ENCODE measurements at regions not wholly inside any gene's neighbourhood (a gene's known extent, or its start where the extent isn't known, plus 50 kb on each side); places are given as distances from the start of the nearest gene placed in this dataset.

DNA sequence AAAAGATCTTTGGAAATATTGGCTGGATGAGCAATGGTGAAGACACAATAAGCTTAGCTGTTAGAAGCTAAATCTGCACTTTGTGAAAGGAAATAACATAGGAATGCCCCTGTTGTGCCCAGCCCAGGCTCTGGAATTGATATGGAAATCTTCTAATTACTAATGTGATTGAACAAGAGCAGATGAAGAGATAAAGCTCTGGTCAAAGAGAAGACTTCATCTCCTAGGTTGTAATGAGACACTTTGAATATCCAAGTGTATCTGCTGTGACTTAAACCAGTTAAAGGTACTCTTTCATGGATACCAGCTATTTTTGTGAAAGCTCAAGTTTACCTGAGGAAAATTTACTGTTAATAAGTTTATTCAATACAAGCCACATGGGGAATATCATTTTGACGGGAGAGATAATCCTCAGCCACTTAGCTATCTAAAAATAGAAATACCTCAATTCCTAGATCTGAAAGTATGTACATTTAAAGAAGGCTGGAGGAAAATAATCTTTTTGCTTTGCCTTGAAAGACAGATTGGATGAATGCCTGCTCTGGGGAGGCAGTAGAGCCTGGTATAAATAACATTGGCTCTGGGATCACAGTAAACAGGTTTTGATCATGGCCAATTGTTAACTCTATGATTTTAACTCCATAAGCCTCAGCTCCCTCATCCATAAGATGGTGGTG lies 494.0 kb upstream of the B3GALT2 start:
- intact Hi-C loops (cut with micrococcal nuclease) = no loop called here
- ChIA-PET CTCF (interaction anchor here (0.5 to 0.9 kb wide), 3 partner anchors 22 to 46 kb away, joined by 3 to 5 read pairs (median 3); no protein-coding TSS in a partner anchor), POLR2A (no interaction called here)
- H3K9ac ChIP-seq (replicated peaks; ENCODE audit: extremely low read depth, insufficient read depth, low read length) = no peak overlapping the region
- FAIRE-seq (no peak), DNase-seq (ENCODE audit: low read depth, low spot score) (no peak)
- no TSS peak for BruUV-seq (replicated peaks)
- no peak overlapping the region for H3K4me3 ChIP-seq (replicated peaks in 1 of 3; ENCODE audit: insufficient read depth in 1 of 3, low read depth in 1 of 3, low read length in 3 of 3)
- no peaks in the 10 kb centered on the region for H3K4me1 ChIP-seq (ENCODE audit: control insufficient read depth, extremely low read depth, insufficient read depth, low read length)
- no peaks in the 10 kb centered on the region for H3K27me3 ChIP-seq (ENCODE audit: control insufficient read depth in 2 of 2, insufficient read depth in 2 of 2, low read length in 2 of 2)
- H4K20me1 ChIP-seq (replicated peaks; ENCODE audit: control insufficient read depth, extremely low read depth, insufficient read depth, low read length) = no peaks in the 10 kb centered on the region
- no peaks in the 10 kb centered on the region for H3K9me1 ChIP-seq (replicated peaks; ENCODE audit: control insufficient read depth, extremely low read depth, insufficient read depth, low read length)
- no peaks in the 10 kb centered on the region for H3K9me3 ChIP-seq (replicated peaks; ENCODE audit: control insufficient read depth, insufficient read depth, low read length)
- TF ChIP-seq, protein P1, sequence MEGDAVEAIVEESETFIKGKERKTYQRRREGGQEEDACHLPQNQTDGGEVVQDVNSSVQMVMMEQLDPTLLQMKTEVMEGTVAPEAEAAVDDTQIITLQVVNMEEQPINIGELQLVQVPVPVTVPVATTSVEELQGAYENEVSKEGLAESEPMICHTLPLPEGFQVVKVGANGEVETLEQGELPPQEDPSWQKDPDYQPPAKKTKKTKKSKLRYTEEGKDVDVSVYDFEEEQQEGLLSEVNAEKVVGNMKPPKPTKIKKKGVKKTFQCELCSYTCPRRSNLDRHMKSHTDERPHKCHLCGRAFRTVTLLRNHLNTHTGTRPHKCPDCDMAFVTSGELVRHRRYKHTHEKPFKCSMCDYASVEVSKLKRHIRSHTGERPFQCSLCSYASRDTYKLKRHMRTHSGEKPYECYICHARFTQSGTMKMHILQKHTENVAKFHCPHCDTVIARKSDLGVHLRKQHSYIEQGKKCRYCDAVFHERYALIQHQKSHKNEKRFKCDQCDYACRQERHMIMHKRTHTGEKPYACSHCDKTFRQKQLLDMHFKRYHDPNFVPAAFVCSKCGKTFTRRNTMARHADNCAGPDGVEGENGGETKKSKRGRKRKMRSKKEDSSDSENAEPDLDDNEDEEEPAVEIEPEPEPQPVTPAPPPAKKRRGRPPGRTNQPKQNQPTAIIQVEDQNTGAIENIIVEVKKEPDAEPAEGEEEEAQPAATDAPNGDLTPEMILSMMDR (IDR thresholded peaks at IDR 0.05; ENCODE audit: extremely low read depth in 1 of 2, insufficient read depth in 1 of 2, low read depth in 1 of 2, low read length in 2 of 2) = no peak
- TF ChIP-seq EZH2 (IDR thresholded peaks at IDR 0.05; ENCODE audit: borderline replicate concordance, low read depth, low read length, severe bottlenecking) (no peak), MYC (IDR thresholded peaks at IDR 0.05; ENCODE audit: low read depth, low read length) (no peak), POLR2A (IDR thresholded peaks at IDR 0.05; ENCODE audit: low read depth, low read length) (no peak), JUN (IDR thresholded peaks at IDR 0.05; ENCODE audit: borderline replicate concordance, insufficient read depth, insufficient read length, low read depth) (no peak), POLR2AphosphoS5 (IDR thresholded peaks at IDR 0.05; ENCODE audit: insufficient read depth, low read depth, low read length) (no peak), FOS (IDR thresholded peaks at IDR 0.05; ENCODE audit: borderline replicate concordance, insufficient read depth, low read length) (no peak), GATA2 (IDR thresholded peaks at IDR 0.05; ENCODE audit: insufficient read depth, insufficient read length, low read depth, low read length) (no peak)
- TF ChIP-seq, protein P2, sequence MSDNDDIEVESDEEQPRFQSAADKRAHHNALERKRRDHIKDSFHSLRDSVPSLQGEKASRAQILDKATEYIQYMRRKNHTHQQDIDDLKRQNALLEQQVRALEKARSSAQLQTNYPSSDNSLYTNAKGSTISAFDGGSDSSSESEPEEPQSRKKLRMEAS (IDR thresholded peaks at IDR 0.05; ENCODE audit: insufficient read depth, insufficient read length) = no peak
- H2AFZ ChIP-seq (ENCODE audit: low read depth, low read length) = no peak overlapping the region
- no peak overlapping the region for H3K27ac ChIP-seq (ENCODE audit: insufficient read depth, low read depth, low read length)
- no peaks in the 10 kb centered on the region for H3K79me2 ChIP-seq (ENCODE audit: control insufficient read depth, insufficient read depth, low read length)
- H3K36me3 ChIP-seq (ENCODE audit: control insufficient read depth in 2 of 2, extremely low read depth in 1 of 2, insufficient read depth in 2 of 2, low read length in 2 of 2) = no peaks in the 10 kb centered on the region
- H3K4me2 ChIP-seq (ENCODE audit: insufficient read depth, low read length) = no peak overlapping the region
- dilution Hi-C loops (cut with MboI; ENCODE audit: extremely low pct_ligation_motif_present, low sequenced_read_pairs) = no loop called here
